Astrocyte of the cerebellum (primary cell): ENCODE measurements at regions not wholly inside any gene's neighbourhood (a gene's known extent, or its start where the extent isn't known, plus 50 kb on each side); places are given as distances from the start of the nearest gene placed in this dataset.

Source experiments
- DNase-seq: peaks from one replicate; pipeline ENCODE4 v3.0.0-alpha.2; 2011; ENCODE audit warnings: low read depth
- H3K4me3 ChIP-seq: 2 replicates; pipeline ENCODE4 v1.5.1; 2011; ENCODE audit warnings: mild to moderate bottlenecking, low read depth, low read length, moderate library complexity
- CTCF ChIP-seq: IDR thresholded peaks from 2 replicates; pipeline ENCODE4 v1.5.1; 2012; ENCODE audit warnings: low read length, low read depth, moderate library complexity, mild to moderate bottlenecking; ENCODE audit errors: missing control alignments
- in situ Hi-C: cut with HindIII; loops from 2 replicates; pipeline ENCODE4 v1.10.0; 2017; ENCODE audit warnings: low sequenced_read_pairs

GRCh38 chr7:17171427-17171826 lies 127.0 kb upstream of the AHR start:
- no peak for TF ChIP-seq CTCF
- DNase-seq = no peak
- no peak overlapping the region for H3K4me3 ChIP-seq
- in situ Hi-C loops = no loop called here

GRCh38 chr7:17176371-17177032 lies 122.0 kb upstream of the AHR start:
- no peak for TF ChIP-seq CTCF

DNA sequence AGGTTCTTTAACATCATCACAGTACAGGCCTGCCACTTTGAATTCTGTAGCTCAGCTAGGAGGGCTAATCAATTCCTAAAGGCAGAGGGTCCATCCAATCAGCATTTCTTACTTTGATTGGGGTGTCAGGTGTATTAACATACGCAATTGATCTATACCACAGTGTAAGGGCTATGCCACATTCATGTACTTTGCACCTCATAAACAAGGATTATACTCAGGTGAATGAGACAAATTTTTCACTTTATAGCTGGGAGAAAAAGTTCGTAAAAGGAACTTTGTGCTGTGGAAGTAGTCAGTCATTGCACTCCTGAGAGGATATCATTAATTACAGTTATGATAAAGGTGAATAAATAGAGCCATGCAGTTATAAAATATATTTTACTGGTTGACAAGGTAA lies 119.9 kb upstream of the AHR start:
- H3K4me3 ChIP-seq = no peak overlapping the region
- in situ Hi-C loops = no loop called here
- no peak for TF ChIP-seq CTCF
- no peak for DNase-seq

More at GRCh38 chr7:17176371-17177032, 122.0 kb upstream of the AHR start:
- in situ Hi-C loops = no loop called here
- DNase-seq = no peak
- no peak overlapping the region for H3K4me3 ChIP-seq

DNA sequence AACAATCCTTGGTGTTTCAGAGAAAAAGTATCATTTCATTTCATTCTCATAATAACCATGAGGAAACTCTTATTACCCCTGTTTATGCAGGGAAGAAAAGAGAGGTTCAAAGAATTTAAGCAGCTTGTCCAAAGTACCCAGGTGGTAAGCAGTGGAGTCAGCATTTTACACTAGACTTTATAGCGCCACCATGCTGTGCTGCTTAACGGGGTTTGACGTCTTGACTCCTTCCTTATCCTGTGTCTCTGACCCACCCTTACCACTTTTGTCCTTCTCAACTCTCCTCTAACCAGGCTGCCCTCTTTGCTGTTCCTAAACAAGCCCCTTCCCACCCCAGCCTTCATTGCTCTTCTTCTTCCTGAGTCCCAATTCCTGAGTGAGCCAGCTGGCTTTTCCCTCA lies 117.0 kb upstream of the AHR start:
- in situ Hi-C loops = no loop called here
- no peak overlapping the region for H3K4me3 ChIP-seq
- no peak for DNase-seq
- no peak for TF ChIP-seq CTCF

GRCh38 chr7:17183630-17184328 lies 114.7 kb upstream of the AHR start:
- no peak for DNase-seq
- in situ Hi-C loops = no loop called here
- no peak for TF ChIP-seq CTCF

GRCh38 chr7:17184805-17185689 lies 113.4 kb upstream of the AHR start:
- no peak for DNase-seq
- no peak overlapping the region for H3K4me3 ChIP-seq
- TF ChIP-seq CTCF = no peak
- in situ Hi-C loops = no loop called here

More at GRCh38 chr7:17183630-17184328, 114.7 kb upstream of the AHR start:
- H3K4me3 ChIP-seq = no peak overlapping the region
